NCI-H146 (cell line): ENCODE measurements at regions not wholly inside any gene's neighbourhood (a gene's known extent, or its start where the extent isn't known, plus 50 kb on each side); places are given as distances from the start of the nearest gene placed in this dataset.
"Not testable (repeated sequence)": the region's sequence is repeated elsewhere in the genome, so short reads cannot be mapped to it uniquely, and the experiment has no call there.

Experiments used
- DNase-seq: peaks from one replicate; lab custom pipeline; 2025; lab: John Stamatoyannopoulos, UW

- DNase-seq, result no peak
These were observed 164.9 kb upstream of the SEMA6A start for GRCh38 chr5:116739571-116739970.

DNA sequence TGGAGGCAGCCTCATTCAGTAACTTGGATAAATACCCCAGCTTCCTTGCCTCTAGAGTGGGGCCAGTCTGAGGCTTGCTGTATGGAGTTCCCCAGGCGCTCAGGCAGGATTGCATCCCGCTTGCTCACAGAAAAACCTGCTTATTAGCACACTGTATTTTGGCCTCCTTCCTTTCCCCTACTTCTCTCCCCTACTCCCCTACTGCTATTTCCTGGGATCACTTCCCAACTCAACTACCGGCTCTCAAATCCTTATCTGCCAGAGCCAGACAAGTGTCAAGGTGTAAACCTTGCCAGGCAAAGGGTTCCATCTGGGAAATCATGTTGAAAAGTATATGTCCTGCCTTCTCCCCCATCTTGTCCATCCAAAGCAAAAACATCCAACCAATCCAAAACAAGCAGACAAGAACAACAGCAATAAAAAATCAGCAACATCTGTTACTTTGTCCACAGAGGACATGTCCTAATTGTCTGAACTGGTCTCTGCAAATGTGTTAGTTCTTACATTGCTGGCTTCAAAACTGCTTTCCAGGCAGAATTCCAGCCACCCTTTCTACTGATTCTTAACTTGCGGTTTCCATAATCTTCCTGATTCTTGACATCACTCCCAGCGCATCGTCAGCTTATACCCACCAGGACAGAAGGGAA, 164.1 kb upstream of the SEMA6A start:
- DNase-seq, result no peak

- DNase-seq, result no peak
These were observed 163.6 kb upstream of the SEMA6A start for GRCh38 chr5:116738239-116738614.

- no peak for DNase-seq
These were observed 162.0 kb upstream of the SEMA6A start for GRCh38 chr5:116736671-116737070.

- no peak for DNase-seq
These were observed 159.7 kb upstream of the SEMA6A start for GRCh38 chr5:116733991-116734975.

- DNase-seq, result no peak
These were observed 158.0 kb upstream of the SEMA6A start for GRCh38 chr5:116732591-116732990.

GRCh38 chr5:116731432-116731831, 156.8 kb upstream of the SEMA6A start:
- no peak for DNase-seq

DNA sequence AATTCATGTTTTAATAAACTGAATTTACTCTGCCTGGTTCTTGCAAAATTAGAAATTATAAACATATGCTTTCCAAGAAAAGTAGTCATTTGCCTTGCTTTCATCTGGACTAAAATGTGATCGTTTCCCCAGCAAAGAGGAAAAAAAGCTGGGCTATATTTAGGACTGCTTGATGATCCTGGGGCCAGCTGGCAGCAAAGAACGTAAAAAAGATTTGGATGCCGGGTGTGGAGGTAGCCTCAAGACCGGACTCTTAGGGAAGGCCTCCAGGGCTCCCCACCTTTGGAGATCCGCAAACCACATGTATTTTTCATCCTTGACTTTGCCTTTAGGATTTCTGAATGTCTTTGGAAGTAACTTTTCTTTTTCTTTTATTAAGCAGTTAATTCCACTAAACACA, 156.1 kb upstream of the SEMA6A start:
- DNase-seq, result no peak

GRCh38 chr5:116730185-116730584, 155.6 kb upstream of the SEMA6A start:
- no peak for DNase-seq

DNA sequence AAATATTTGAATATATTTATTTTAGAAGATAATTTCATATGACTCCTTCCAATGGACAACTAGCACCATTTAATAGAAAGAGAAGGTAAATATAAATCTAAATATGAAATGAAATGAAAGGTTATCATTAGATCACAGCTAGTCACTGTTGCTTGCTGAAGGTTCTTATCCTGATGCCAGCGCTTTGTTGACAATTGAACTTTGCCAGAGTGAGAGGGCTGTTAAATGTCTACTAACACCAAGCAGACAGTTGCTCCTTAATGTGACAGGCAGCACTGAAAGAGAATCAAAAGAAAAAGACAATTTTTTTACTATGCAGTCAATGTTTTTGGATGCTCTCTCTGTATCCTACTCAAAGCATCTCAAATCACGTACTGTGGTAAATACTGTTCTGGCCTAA, 152.6 kb upstream of the SEMA6A start:
- DNase-seq, result no peak

GRCh38 chr5:116726180-116726579, 151.6 kb upstream of the SEMA6A start:
- DNase-seq, result not testable (repeated sequence)

- DNase-seq, result no peak
These were observed 150.3 kb upstream of the SEMA6A start for GRCh38 chr5:116724971-116725370.

DNA sequence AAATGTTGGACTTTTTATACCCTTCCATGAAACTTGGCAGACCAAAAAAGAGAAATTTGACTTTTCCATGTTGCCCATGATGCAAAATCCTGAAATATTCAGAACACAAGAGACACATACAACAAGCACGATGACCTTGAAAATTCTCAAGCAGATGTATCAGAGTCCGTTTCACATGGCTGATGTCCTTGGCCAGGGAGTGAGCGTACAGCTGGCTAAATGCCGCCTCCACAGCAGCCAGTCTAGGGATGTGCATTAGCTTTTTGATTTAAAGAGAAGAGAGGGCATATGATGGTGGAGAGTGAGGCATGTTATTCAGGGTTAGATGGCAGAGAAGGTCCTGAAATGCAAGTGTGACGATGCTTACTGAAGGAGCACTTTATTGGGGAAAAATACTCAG, 148.0 kb upstream of the SEMA6A start:
- DNase-seq, result no peak

GRCh38 chr5:116719106-116719505, 144.5 kb upstream of the SEMA6A start:
- DNase-seq, result no peak

- DNase-seq, result no peak
These were observed 143.7 kb upstream of the SEMA6A start for GRCh38 chr5:116718317-116718716.

- DNase-seq, result no peak
These were observed 134.5 kb upstream of the SEMA6A start for GRCh38 chr5:116709082-116709481.

GRCh38 chr5:116705121-116705519, 130.5 kb upstream of the SEMA6A start:
- not testable (repeated sequence) for DNase-seq

DNA sequence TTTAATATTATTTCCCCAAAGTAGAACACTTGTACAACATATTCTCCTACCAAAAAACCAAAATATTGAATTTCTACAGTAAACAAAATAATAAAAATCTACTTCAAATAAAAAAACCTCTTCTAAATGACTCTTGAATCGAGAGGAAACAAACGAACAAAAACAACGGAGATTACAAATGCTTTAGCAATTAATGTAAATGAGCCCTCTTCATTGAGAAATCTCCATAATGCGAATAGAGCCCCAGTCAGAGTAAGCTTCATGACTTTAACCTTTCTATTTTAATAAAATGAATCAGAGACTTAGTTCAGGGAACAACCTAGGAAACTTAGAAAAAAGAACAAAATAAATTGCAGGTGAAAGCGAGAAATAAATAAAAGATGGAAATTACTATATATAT, 129.3 kb upstream of the SEMA6A start:
- no peak for DNase-seq

DNA sequence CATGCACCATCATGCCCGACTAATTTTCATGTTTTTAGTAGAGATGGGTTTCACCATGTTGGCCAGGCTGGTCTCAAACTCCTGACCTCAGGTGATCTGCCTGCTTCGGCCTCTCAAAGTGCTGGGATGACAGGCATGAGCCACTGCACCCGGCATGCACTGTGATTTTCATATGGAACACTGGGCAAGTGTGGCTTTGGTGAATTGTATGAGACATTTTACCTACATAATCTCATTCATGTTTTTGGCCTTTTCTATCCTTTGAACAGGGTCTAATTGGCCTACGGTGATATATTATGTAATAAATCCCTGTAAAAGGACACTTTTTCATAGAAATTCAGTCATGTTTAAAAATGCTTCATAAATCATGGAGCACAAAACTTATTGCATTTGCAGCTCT, 128.7 kb upstream of the SEMA6A start:
- no peak for DNase-seq

- DNase-seq, result no peak
These were observed 128.2 kb upstream of the SEMA6A start for GRCh38 chr5:116702776-116703175.

DNA sequence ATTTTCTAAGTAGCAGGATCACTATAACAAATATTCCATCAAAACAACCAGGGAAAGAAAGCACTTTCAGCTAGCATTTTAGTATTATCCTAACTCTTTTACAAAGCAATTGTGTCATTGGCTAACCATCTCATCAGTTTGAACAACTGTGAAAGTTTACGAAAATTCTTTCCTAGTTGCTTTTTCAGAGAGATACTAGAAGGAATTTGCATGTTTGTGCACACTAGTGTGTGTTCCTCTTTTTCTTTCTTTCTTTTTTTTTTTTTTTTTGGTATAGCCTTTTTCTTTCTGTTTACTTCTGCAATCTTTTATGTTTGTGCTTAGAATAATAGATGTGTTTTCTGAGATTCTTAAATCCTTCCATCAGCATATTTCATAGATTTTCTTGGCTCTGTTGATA, 124.7 kb upstream of the SEMA6A start:
- no peak for DNase-seq

GRCh38 chr5:116696366-116696765, 121.7 kb upstream of the SEMA6A start:
- no peak for DNase-seq

DNA sequence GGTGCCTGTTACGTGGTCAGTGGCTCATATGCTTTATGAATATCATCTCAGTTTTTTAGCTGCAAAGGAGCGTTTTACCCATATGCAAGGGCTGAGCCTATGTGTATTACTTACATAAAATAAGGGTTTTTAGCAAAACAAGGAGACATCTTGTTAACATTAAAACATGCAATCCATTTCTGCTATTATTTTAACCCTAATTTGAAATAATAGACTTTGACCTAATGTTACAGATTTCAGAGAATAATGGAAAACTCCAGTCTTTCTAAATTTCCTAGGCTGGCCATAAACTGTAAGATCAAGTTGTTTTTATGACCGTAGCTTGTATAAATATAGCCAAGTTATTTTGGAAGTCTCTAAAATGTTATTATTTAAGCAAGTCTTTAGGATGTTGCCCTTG, 121.1 kb upstream of the SEMA6A start:
- no peak for DNase-seq
